Karpas-422 (cell line): ENCODE measurements at regions not wholly inside any gene's neighbourhood (a gene's known extent, or its start where the extent isn't known, plus 50 kb on each side); places are given as distances from the start of the nearest gene placed in this dataset.
"Not testable (repeated sequence)": the region's sequence is repeated elsewhere in the genome, so short reads cannot be mapped to it uniquely, and the experiment has no call there.

Experiments
- DNase-seq: peaks from one replicate; pipeline ENCODE4 v3.0.0-alpha.2; 2015
- H2AFZ ChIP-seq: fragments of 200-600 bp; sonication (generic); 2 replicates; pipeline ENCODE4 v1.6.1; 2014; ENCODE audit warnings: antibody characterized with exemption, low read length, mixed read lengths
- H3K27ac ChIP-seq: fragments of 200-600 bp; sonication (generic); 2 replicates; pipeline ENCODE4 v1.5.1; 2014; ENCODE audit warnings: mild to moderate bottlenecking, low read length, moderate library complexity
- H3K27me3 ChIP-seq: fragments of 200-600 bp; sonication (generic); 2 replicates; pipeline ENCODE4 v1.6.1; 2014; ENCODE audit warnings: low read length, mixed read lengths
- H3K36me3 ChIP-seq: fragments of 200-600 bp; sonication (generic); 2 replicates; pipeline ENCODE4 v1.6.1; 2014; ENCODE audit warnings: low read length, mixed read lengths; ENCODE audit not compliant: insufficient read depth
- H3K4me1 ChIP-seq: fragments of 200-600 bp; sonication (generic); 2 replicates; pipeline ENCODE4 v1.6.1; 2014; ENCODE audit warnings: mild to moderate bottlenecking, low read length, mixed read lengths
- H3K4me2 ChIP-seq: fragments of 200-600 bp; sonication (generic); 2 replicates; pipeline ENCODE4 v1.6.1; 2014; ENCODE audit warnings: low read length, low read depth, mild to moderate bottlenecking; ENCODE audit not compliant: poor library complexity, severe bottlenecking
- H3K4me3 ChIP-seq: fragments of 200-600 bp; sonication (generic); 2 replicates; pipeline ENCODE4 v1.5.1; 2014; ENCODE audit warnings: mild to moderate bottlenecking, antibody characterized with exemption, low read length, mixed read lengths
- H3K79me2 ChIP-seq: fragments of 200-600 bp; sonication (generic); 2 replicates; pipeline ENCODE4 v1.6.1; 2014; ENCODE audit warnings: mild to moderate bottlenecking, low read length, mixed read lengths
- H3K9ac ChIP-seq: fragments of 200-600 bp; sonication (generic); 2 replicates; pipeline ENCODE4 v1.6.0; 2014; ENCODE audit warnings: low read length
- H3K9me2 ChIP-seq: fragments of 200-600 bp; sonication (generic), shearing (Covaris generic); replicated peaks from 2 replicates; pipeline ENCODE4 v1.6.0; 2014; ENCODE audit warnings: mild to moderate bottlenecking, low read length, moderate library complexity; ENCODE audit not compliant: insufficient read depth
- H3K9me3 ChIP-seq: fragments of 300-700, 200-600 bp; sonication (generic); 2 replicates; pipeline ENCODE4 v1.6.1; 2014; ENCODE audit warnings: low read length, mixed read lengths
- H4K20me1 ChIP-seq: fragments of 200-600 bp; sonication (generic); 2 replicates; pipeline ENCODE4 v1.6.1; 2014; ENCODE audit warnings: mild to moderate bottlenecking, antibody characterized with exemption, low read length, low read depth; ENCODE audit not compliant: insufficient read depth

GRCh38 chr18:8990276-8991031 lies 112.0 kb upstream of the NDUFV2 start:
- Histone ChIP-seq H3K4me2 (no peak overlapping the region), H3K27ac (no peak overlapping the region), H4K20me1 (no peaks in the 10 kb centered on the region), H3K9me3 (no peaks in the 10 kb centered on the region), H3K4me1 (no peaks in the 10 kb centered on the region), H3K36me3 (no peaks in the 10 kb centered on the region), H3K9ac (no peak overlapping the region), H3K4me3 (no peak overlapping the region), H3K27me3 (no peaks in the 10 kb centered on the region), H3K79me2 (no peaks in the 10 kb centered on the region), H2AFZ (no peak overlapping the region), H3K9me2 (no peaks in the 10 kb centered on the region)
- no peak for DNase-seq

- Histone ChIP-seq H3K9me3 (no peaks in the 10 kb centered on the region), H3K9me2 (no peaks in the 10 kb centered on the region), H3K36me3 (no peaks in the 10 kb centered on the region), H3K9ac (no peak overlapping the region), H2AFZ (no peak overlapping the region), H3K79me2 (no peaks in the 10 kb centered on the region), H3K4me2 (no peak overlapping the region), H3K27ac (no peak overlapping the region), H3K27me3 (no peaks in the 10 kb centered on the region), H4K20me1 (no peaks in the 10 kb centered on the region), H3K4me3 (no peak overlapping the region), H3K4me1 (no peaks in the 10 kb centered on the region)
- DNase-seq: no peak
Measured at GRCh38 chr18:8991155-8991554, 111.3 kb upstream of the NDUFV2 start.

- not testable (repeated sequence) for DNase-seq, H3K9me2 ChIP-seq, H3K9ac ChIP-seq, H3K79me2 ChIP-seq, H3K27ac ChIP-seq, H3K9me3 ChIP-seq, H3K4me1 ChIP-seq, H3K4me3 ChIP-seq, H3K4me2 ChIP-seq, H2AFZ ChIP-seq, H3K27me3 ChIP-seq, H4K20me1 ChIP-seq, H3K36me3 ChIP-seq
Measured at GRCh38 chr18:8992500-8992899, 110.0 kb upstream of the NDUFV2 start.

- no peak overlapping the region for H3K27ac ChIP-seq
- H4K20me1 ChIP-seq: no peaks in the 10 kb centered on the region
- no peak overlapping the region for H3K9ac ChIP-seq
- H3K27me3 ChIP-seq: no peaks in the 10 kb centered on the region
- no peak for DNase-seq
- no peaks in the 10 kb centered on the region for H3K9me2 ChIP-seq
- no peak overlapping the region for H3K4me2 ChIP-seq
- H2AFZ ChIP-seq: no peak overlapping the region
- no peaks in the 10 kb centered on the region for H3K9me3 ChIP-seq
- no peaks in the 10 kb centered on the region for H3K4me1 ChIP-seq
- no peaks in the 10 kb centered on the region for H3K79me2 ChIP-seq
- no peaks in the 10 kb centered on the region for H3K36me3 ChIP-seq
- no peak overlapping the region for H3K4me3 ChIP-seq
Measured at GRCh38 chr18:8994603-8995002, 107.9 kb upstream of the NDUFV2 start.

- Histone ChIP-seq H3K4me3 (no peak overlapping the region), H3K27ac (no peak overlapping the region), H3K9me3 (no peaks in the 10 kb centered on the region), H3K27me3 (no peaks in the 10 kb centered on the region), H3K79me2 (no peaks in the 10 kb centered on the region), H3K4me2 (no peak overlapping the region), H3K9me2 (no peaks in the 10 kb centered on the region), H4K20me1 (no peaks in the 10 kb centered on the region), H3K36me3 (no peaks in the 10 kb centered on the region), H3K4me1 (no peaks in the 10 kb centered on the region), H3K9ac (no peak overlapping the region), H2AFZ (no peak overlapping the region)
- DNase-seq: no peak
Measured at GRCh38 chr18:8995096-8995495, 107.4 kb upstream of the NDUFV2 start.

GRCh38 chr18:8996771-8997432 lies 105.6 kb upstream of the NDUFV2 start:
- H3K9me2 ChIP-seq: no peaks in the 10 kb centered on the region
- H4K20me1 ChIP-seq: no peaks in the 10 kb centered on the region
- no peak overlapping the region for H3K9ac ChIP-seq
- no peaks in the 10 kb centered on the region for H3K79me2 ChIP-seq
- no peak overlapping the region for H3K4me3 ChIP-seq
- no peak overlapping the region for H3K4me2 ChIP-seq
- H3K9me3 ChIP-seq: no peaks in the 10 kb centered on the region
- H3K27ac ChIP-seq: no peak overlapping the region
- H3K27me3 ChIP-seq: no peaks in the 10 kb centered on the region
- no peaks in the 10 kb centered on the region for H3K36me3 ChIP-seq
- H2AFZ ChIP-seq: no peak overlapping the region
- no peak for DNase-seq
- no peaks in the 10 kb centered on the region for H3K4me1 ChIP-seq

GRCh38 chr18:8997634-8998033 lies 104.9 kb upstream of the NDUFV2 start:
- Histone ChIP-seq H3K27ac (no peak overlapping the region), H3K4me1 (no peaks in the 10 kb centered on the region), H3K9me2 (no peaks in the 10 kb centered on the region), H3K79me2 (no peaks in the 10 kb centered on the region), H3K27me3 (no peaks in the 10 kb centered on the region), H3K4me2 (no peak overlapping the region), H2AFZ (no peak overlapping the region), H3K9me3 (no peaks in the 10 kb centered on the region), H3K9ac (no peak overlapping the region), H3K4me3 (no peak overlapping the region), H3K36me3 (no peaks in the 10 kb centered on the region), H4K20me1 (no peaks in the 10 kb centered on the region)
- DNase-seq: no peak

- Histone ChIP-seq H3K79me2 (no peaks in the 10 kb centered on the region), H3K4me3 (no peak overlapping the region), H3K9me2 (no peaks in the 10 kb centered on the region), H3K9ac (no peak overlapping the region), H3K27me3 (no peaks in the 10 kb centered on the region), H3K27ac (no peak overlapping the region), H4K20me1 (no peaks in the 10 kb centered on the region), H2AFZ (no peak overlapping the region), H3K9me3 (no peaks in the 10 kb centered on the region), H3K4me2 (no peak overlapping the region), H3K36me3 (no peaks in the 10 kb centered on the region), H3K4me1 (no peaks in the 10 kb centered on the region)
- no peak for DNase-seq
Measured at GRCh38 chr18:8998481-8999217, 103.8 kb upstream of the NDUFV2 start.
